Heart left ventricle (tissue), 16 donors: ENCODE measurements at regions not wholly inside any gene's neighbourhood (a gene's known extent, or its start where the extent isn't known, plus 50 kb on each side); places are given as distances from the start of the nearest gene placed in this dataset.

Experiments used
- ATAC-seq, 4 donors: fragments of 200-7000 bp; cut with Tn5 transposase; one replicate each; pipeline ENCODE4 v1.9.1; 2020 to 2022; ENCODE audit warnings: moderate library complexity in 4 of 4, mild to moderate bottlenecking in 3 of 4, moderate number of reproducible peaks in 1 of 4
- DNase-seq, 5 donors: peaks; one replicate each; pipeline ENCODE4 v3.0.0-alpha.2; 2020
- H3K27ac ChIP-seq, 12 donors: fragments of 200-600 bp; sonication (generic) in 4 of 12; one replicate each; pipeline versions ENCODE4 v1.5.0 to v1.8.0; 2016 to 2022; ENCODE audit warnings: mild to moderate bottlenecking in 2 of 12
- H3K27me3 ChIP-seq, 9 donors: fragments of 200-600 bp; sonication (generic) in 2 of 9; one replicate each; pipeline versions ENCODE4 v1.5.1 to v1.8.0; 2016 to 2022; ENCODE audit warnings: mild to moderate bottlenecking in 3 of 9
- H3K36me3 ChIP-seq, 9 donors: fragments of 200-600 bp; sonication (generic) in 2 of 9; one replicate each; pipeline versions ENCODE4 v1.5.0 to v1.8.0; 2018 to 2022; ENCODE audit warnings: mild to moderate bottlenecking in 2 of 9
- H3K4me1 ChIP-seq, 12 donors: fragments of 200-600 bp; sonication (generic) in 4 of 12; one replicate each; pipeline versions ENCODE4 v1.5.0 to v1.8.0; 2016 to 2022; ENCODE audit warnings: mild to moderate bottlenecking in 3 of 12
- H3K4me3 ChIP-seq, 12 donors: fragments of 200-600 bp; sonication (generic) in 4 of 12; one replicate each; pipeline versions ENCODE4 v1.5.0 to v1.8.0; 2017 to 2022; ENCODE audit warnings: mild to moderate bottlenecking in 9 of 12, moderate library complexity in 4 of 12
- H3K9me3 ChIP-seq, 12 donors: fragments of 200-600 bp; sonication (generic) in 4 of 12; one replicate each; pipeline versions ENCODE4 v1.5.0 to v1.8.0; 2016 to 2022; ENCODE audit warnings: mild to moderate bottlenecking in 1 of 12
- CTCF ChIP-seq, 12 donors: fragments of 200-600 bp; sonication (generic) in 4 of 12; IDR thresholded peaks; one replicate each; pipeline versions ENCODE4 v1.5.0 to v1.8.0; 2018 to 2022; ENCODE audit warnings: antibody characterized with exemption in 12 of 12, mild to moderate bottlenecking in 5 of 12
- POLR2A ChIP-seq, 2 donors: fragments of 450-650 bp; IDR thresholded peaks; one replicate each; pipeline ENCODE4 v1.6.1; 2017; ENCODE audit warnings: antibody characterized with exemption in 2 of 2, mild to moderate bottlenecking in 2 of 2, moderate library complexity in 2 of 2
- WGBS, 4 donors: extraction: QIAGEN DNeasy Blood & Tissue Kit in 2 of 4; methylation state at CpG; one replicate each; pipeline versions ENCODE4 v1.1.5 to v1.1.7; 2013 to 2018; 5-methylcytosine and 5-hydroxymethylcytosine counted together
- intact Hi-C, 10 donors: fragments of 100-400 bp; cut with DNase I; formaldehyde crosslinking; loops; one replicate each; pipeline versions ENCODE4 v1.11.1 to v1.14.2; 2022
- donor health status: ischemic (EF 13 %, LVEDD 7.1; RV severe dilation, severe dysfunction).
- donor health status: healthy with polysubstance abuse.
- donor health status: DM: no; HTN: yes; CAD: no.
- donor health status: DM: no; HTN: no; CAD: no.
- donor health status: ischemic (EF 25% LVEDD 6.9; RV normal size, moderate dysfunction).
- donor health status: ischemic (EF 25% LVEDD 5.7; RV mildly dilated, moderate dysfunction).
- donor health status: healthy.
- donor health status: DM: yes; HTN: yes; CAD: no.
- donor health status: ischemic (EF 35%, LVEDD 5.7; RV mildly dilated, moderate dysfunction).
- donor health status: nonischemic (EF 11% LVEDD 7.7; RV severe dilation, severe dysfunction).
- donor health status: DM: yes; HTN: yes; CAD: no.
- donor health status: PGD.
- donor health status: ischemic (EF 29% LVEDD 5.4; RV normal size, mild dysfunction).
- donor health status: nonischemic (EF 23%, LVEDD 6.1; RV moderate dilation, normal function).

- intact Hi-C loops, result no loop called here
- ATAC-seq, result no peak
- no peak overlapping the region for H3K27ac ChIP-seq
- no peaks in the 10 kb centered on the region for H3K9me3 ChIP-seq
- no peaks in the 10 kb centered on the region for H3K36me3 ChIP-seq
- DNase-seq, result no peak
- no peak for TF ChIP-seq POLR2A (IDR thresholded peaks at IDR 0.05)
- TF ChIP-seq CTCF (IDR thresholded peaks at IDR 0.05), result no peak
- H3K4me3 ChIP-seq, result no peak overlapping the region
- no peaks in the 10 kb centered on the region for H3K27me3 ChIP-seq
- 77 to 88% (median 80%) methylated on average over 3 of the region's 3 CpGs for whole genome bisulfite sequencing, 4 donors
- peaks cover 0 to 3% (median 0%) of the 10 kb centered on the region in 12 donors for H3K4me1 ChIP-seq
These were observed 117.5 kb upstream of the HGF start for GRCh38 chr7:81887098-81888090.

- no peak for ATAC-seq
- H3K27ac ChIP-seq, result no peak overlapping the region
- H3K27me3 ChIP-seq, result no peaks in the 10 kb centered on the region
- 71 to 76% (median 73%) methylated on average over 3 of the region's 3 CpGs for WGBS, 4 donors
- H3K36me3 ChIP-seq, result no peaks in the 10 kb centered on the region
- no peak for DNase-seq
- no peak overlapping the region for H3K4me3 ChIP-seq
- peaks cover 0 to 7% (median 0%) of the 10 kb centered on the region in 12 donors for H3K4me1 ChIP-seq
- no peak for TF ChIP-seq POLR2A (IDR thresholded peaks at IDR 0.05)
- no peak for TF ChIP-seq CTCF (IDR thresholded peaks at IDR 0.05)
- H3K9me3 ChIP-seq, result no peaks in the 10 kb centered on the region
- intact Hi-C loops, result no loop called here
These were observed 116.4 kb upstream of the HGF start for GRCh38 chr7:81886211-81886764.

- no peaks in the 10 kb centered on the region for H3K9me3 ChIP-seq
- TF ChIP-seq CTCF (IDR thresholded peaks at IDR 0.05) (no peak), POLR2A (IDR thresholded peaks at IDR 0.05) (no peak)
- no peak for DNase-seq
- no peak overlapping the region for H3K4me3 ChIP-seq
- no peak for ATAC-seq
- H3K27me3 ChIP-seq, result no peaks in the 10 kb centered on the region
- no peaks in the 10 kb centered on the region for H3K36me3 ChIP-seq
- WGBS, 4 donors, result 70 to 74% (median 72%) methylated on average over 3 of the region's 3 CpGs
- H3K4me1 ChIP-seq, result peaks cover 0 to 8% (median 0%) of the 10 kb centered on the region in 12 donors
- intact Hi-C loops, result no loop called here
- no peak overlapping the region for H3K27ac ChIP-seq
These were observed 115.0 kb upstream of the HGF start for GRCh38 chr7:81884817-81885216.

GRCh38 chr7:81883801-81884393 is 114.0 kb upstream of the HGF start:
- DNase-seq (no peak), ATAC-seq (no peak)
- no peaks in the 10 kb centered on the region for H3K36me3 ChIP-seq
- peaks cover 0 to 8% (median 0%) of the 10 kb centered on the region in 12 donors for H3K4me1 ChIP-seq
- no peak overlapping the region for H3K4me3 ChIP-seq
- no peak overlapping the region for H3K27ac ChIP-seq
- TF ChIP-seq POLR2A (IDR thresholded peaks at IDR 0.05) (no peak), CTCF (IDR thresholded peaks at IDR 0.05) (no peak)
- no peaks in the 10 kb centered on the region for H3K9me3 ChIP-seq
- 91 to 95% (median 94%) methylated on average over 7 of the region's 7 CpGs for WGBS, 4 donors
- intact Hi-C loops, result no loop called here
- H3K27me3 ChIP-seq, result no peaks in the 10 kb centered on the region
